HepG2 (cell line): ENCODE measurements at regions not wholly inside any gene's neighbourhood (a gene's known extent, or its start where the extent isn't known, plus 50 kb on each side); places are given as distances from the start of the nearest gene placed in this dataset.

ENCODE experiments used
- ATAC-seq: fragments of 200-7000 bp; cut with Tn5 transposase; 3 replicates; pipeline ENCODE4 v1.9.1; 2020; ENCODE audit warnings: mild to moderate bottlenecking, moderate library complexity
- BruUV-seq: library from RNA; stranded (reverse); fragments of 400-500 nt; replicated peaks from 2 replicates; lab custom pipeline; 2021; lab: Mats Ljungman, UMichigan
- CTCF ChIA-PET: fragments of 300-600 bp; formaldehyde crosslinking; extraction: SDS; loops from one replicate; lab custom pipeline; 2021; ENCODE audit warnings: low total read pairs, inconsistent platforms, low intra/inter-chr PET ratio; lab: Yijun Ruan, JAX
- POLR2A ChIA-PET: fragments of 350-600 bp; sonication (Branson Sonifier 250); formaldehyde crosslinking; loops from one replicate; lab custom pipeline; 2020; ENCODE audit warnings: antibody characterized with exemption, inconsistent platforms; lab: Yijun Ruan, JAX
- DNase-seq: peaks from one replicate; pipeline ENCODE4 v3.0.0-alpha.2; 2015; ENCODE audit warnings: low spot score
- FAIRE-seq: peaks from 3 replicates; lab custom pipeline; 2011; peaks lifted over from hg19 to GRCh38; lab: Jason Lieb, UNC
- H2AFZ ChIP-seq: one replicate; pipeline ENCODE4 v1.6.1; 2011; ENCODE audit warnings: low read length, inconsistent platforms
- H3K27ac ChIP-seq: fragments of 300-600 bp; 3 replicates; pipeline ENCODE4 v1.8.0; 2011; ENCODE audit warnings: mixed run types, mild to moderate bottlenecking, mixed read lengths, low read length, inconsistent platforms; ENCODE audit not compliant: insufficient read depth; ENCODE audit errors: extremely low read length
- H3K27me3 ChIP-seq, 2 experiments: fragments of 200-600 bp in 1 of 2; 2 replicates in 1 of 2; 3 replicates in 1 of 2; pipeline versions ENCODE4 v1.6.0 to v1.8.0; 2011; ENCODE audit warnings: low read length in 2 of 2, mild to moderate bottlenecking in 2 of 2, moderate library complexity in 2 of 2, inconsistent platforms in 1 of 2; ENCODE audit not compliant: insufficient read depth in 2 of 2, control insufficient read depth in 1 of 2
- H3K36me3 ChIP-seq, 2 experiments: fragments of 200-600 bp in 1 of 2; replicated peaks in 1 of 2; 2 replicates in 1 of 2; 3 replicates in 1 of 2; pipeline versions ENCODE4 v1.5.1 to v1.8.0; 2011; ENCODE audit warnings: low read length in 2 of 2, inconsistent platforms in 1 of 2; ENCODE audit not compliant: insufficient read depth in 2 of 2, control insufficient read depth in 1 of 2
- H3K4me1 ChIP-seq: 2 replicates; pipeline ENCODE4 v1.5.1; 2012; ENCODE audit warnings: low read length, inconsistent platforms; ENCODE audit not compliant: insufficient read depth
- H3K4me2 ChIP-seq: 2 replicates; pipeline ENCODE4 v1.6.0; 2011; ENCODE audit warnings: low read depth, low read length, inconsistent platforms
- H3K4me3 ChIP-seq, 3 experiments: fragments of 200-600 bp in 1 of 3; sonication (generic), shearing (Covaris generic) in 1 of 3; replicated peaks in 1 of 3; 2 replicates each; pipeline ENCODE4 v1.5.1; 2011 to 2016; ENCODE audit warnings: low read length in 3 of 3, inconsistent platforms in 2 of 3, low read depth in 2 of 3, mild to moderate bottlenecking in 2 of 3, control low read depth in 1 of 3, mixed read lengths in 1 of 3; ENCODE audit not compliant: insufficient read depth in 1 of 3
- H3K79me2 ChIP-seq: one replicate; pipeline ENCODE4 v1.6.1; 2011; ENCODE audit warnings: low read length, inconsistent platforms; ENCODE audit not compliant: insufficient read depth
- H3K9ac ChIP-seq: 2 replicates; pipeline ENCODE4 v1.6.0; 2011; ENCODE audit warnings: mild to moderate bottlenecking, low read depth, low read length, inconsistent platforms; ENCODE audit not compliant: insufficient read depth
- H3K9me3 ChIP-seq: 2 replicates; pipeline ENCODE4 v1.5.1; 2012; ENCODE audit warnings: mild to moderate bottlenecking, low read length
- H4K20me1 ChIP-seq: 2 replicates; pipeline ENCODE4 v1.6.0; 2011; ENCODE audit warnings: inconsistent platforms, mild to moderate bottlenecking, low read length, moderate library complexity; ENCODE audit not compliant: insufficient read depth
- FOXA3 ChIP-seq: IDR thresholded peaks from 2 replicates; pipeline ENCODE4 v1.6.1; 2016; ENCODE audit warnings: missing genetic modification reagents, missing compliant biosample characterization
- KMT2B ChIP-seq: IDR thresholded peaks from 2 replicates; pipeline ENCODE4 v1.6.1; 2016; ENCODE audit warnings: missing genetic modification reagents, missing compliant biosample characterization
- MAX ChIP-seq: IDR thresholded peaks from 2 replicates; pipeline ENCODE4 v1.6.1; 2012; ENCODE audit warnings: inconsistent platforms
- NPAS2 ChIP-seq: sonication (generic); formaldehyde crosslinking; IDR thresholded peaks from 2 replicates; pipeline ENCODE4 v1.8.0; 2022; ENCODE audit warnings: mild to moderate bottlenecking, missing genetic modification reagents, borderline replicate concordance
- RBM39 ChIP-seq: fragments of 200-400 bp; formaldehyde crosslinking; IDR thresholded peaks from one replicate; pipeline ENCODE4 v1.6.1; 2018; ENCODE audit warnings: antibody characterized with exemption, mild to moderate bottlenecking, low read depth, low read length; ENCODE audit not compliant: poor library complexity, severe bottlenecking
- TGIF2 ChIP-seq: IDR thresholded peaks from 2 replicates; pipeline ENCODE4 v1.6.1; 2016; ENCODE audit warnings: control low read depth, missing compliant biosample characterization
- ZNF737 ChIP-seq: sonication (generic); formaldehyde crosslinking; IDR thresholded peaks from 2 replicates; pipeline ENCODE4 v1.5.0; 2020; ENCODE audit warnings: missing genetic modification reagents, mild to moderate bottlenecking, borderline replicate concordance
- in situ Hi-C: cut with HindIII; loops from 2 replicates; pipeline ENCODE4 v1.10.0; 2017; ENCODE audit warnings: low pct_unique_long_range_greater_than_20kb; ENCODE audit not compliant: extremely low pct_ligation_motif_present
- intact Hi-C: fragments of 100-400 bp; cut with micrococcal nuclease; formaldehyde crosslinking; loops from one replicate; pipeline ENCODE4 v1.10.0; 2022; ENCODE audit not compliant: unreplicated experiment
- TF ChIP-seq, protein P1 (sequence below): sonication (generic); formaldehyde crosslinking; IDR thresholded peaks from 2 replicates; pipeline ENCODE4 v1.9.0; 2021; ENCODE audit warnings: missing genetic modification reagents, borderline replicate concordance
- TF ChIP-seq, protein P2 (sequence below): sonication (generic); formaldehyde crosslinking; IDR thresholded peaks from 2 replicates; pipeline ENCODE4 v1.4.0; 2020; ENCODE audit warnings: missing genetic modification reagents, low read depth, mild to moderate bottlenecking, borderline replicate concordance
- TF ChIP-seq, protein P3 (sequence below), 2 experiments: fragments of 450-650 bp in 1 of 2; sonication (generic) in 1 of 2; formaldehyde crosslinking in 1 of 2; IDR thresholded peaks; 2 replicates each; pipeline versions ENCODE4 v1.6.1 to v1.8.0; 2016 to 2022; ENCODE audit warnings: antibody characterized with exemption in 1 of 2, mild to moderate bottlenecking in 1 of 2, missing genetic modification reagents in 1 of 2

- FAIRE-seq (no peak), DNase-seq (no peak), ATAC-seq (no peak)
- Histone ChIP-seq H2AFZ (no peak overlapping the region), H3K4me1 (no peaks in the 10 kb centered on the region), H3K9ac (no peak overlapping the region), H3K27ac (no peak overlapping the region), H3K9me3 (no peaks in the 10 kb centered on the region), H3K27me3 (peaks cover 0 to 41% of the 10 kb centered on the region in 2 experiments; a peak in 4 of 5 replicates), H4K20me1 (no peaks in the 10 kb centered on the region), H3K79me2 (no peaks in the 10 kb centered on the region), H3K36me3 (no peaks in the 10 kb centered on the region), H3K4me3 (no peak overlapping the region), H3K4me2 (no peak overlapping the region)
- BruUV-seq, result no TSS peak
- TF ChIP-seq RBM39 (no peak), MAX (no peak), NPAS2 (CRISPR knock-in tag) (no peak), KMT2B (CRISPR knock-in tag) (no peak), FOXA3 (CRISPR knock-in tag) (no peak), TGIF2 (CRISPR knock-in tag) (no peak), ZNF737 (CRISPR knock-in tag) (no peak)
- TF ChIP-seq, protein P1, sequence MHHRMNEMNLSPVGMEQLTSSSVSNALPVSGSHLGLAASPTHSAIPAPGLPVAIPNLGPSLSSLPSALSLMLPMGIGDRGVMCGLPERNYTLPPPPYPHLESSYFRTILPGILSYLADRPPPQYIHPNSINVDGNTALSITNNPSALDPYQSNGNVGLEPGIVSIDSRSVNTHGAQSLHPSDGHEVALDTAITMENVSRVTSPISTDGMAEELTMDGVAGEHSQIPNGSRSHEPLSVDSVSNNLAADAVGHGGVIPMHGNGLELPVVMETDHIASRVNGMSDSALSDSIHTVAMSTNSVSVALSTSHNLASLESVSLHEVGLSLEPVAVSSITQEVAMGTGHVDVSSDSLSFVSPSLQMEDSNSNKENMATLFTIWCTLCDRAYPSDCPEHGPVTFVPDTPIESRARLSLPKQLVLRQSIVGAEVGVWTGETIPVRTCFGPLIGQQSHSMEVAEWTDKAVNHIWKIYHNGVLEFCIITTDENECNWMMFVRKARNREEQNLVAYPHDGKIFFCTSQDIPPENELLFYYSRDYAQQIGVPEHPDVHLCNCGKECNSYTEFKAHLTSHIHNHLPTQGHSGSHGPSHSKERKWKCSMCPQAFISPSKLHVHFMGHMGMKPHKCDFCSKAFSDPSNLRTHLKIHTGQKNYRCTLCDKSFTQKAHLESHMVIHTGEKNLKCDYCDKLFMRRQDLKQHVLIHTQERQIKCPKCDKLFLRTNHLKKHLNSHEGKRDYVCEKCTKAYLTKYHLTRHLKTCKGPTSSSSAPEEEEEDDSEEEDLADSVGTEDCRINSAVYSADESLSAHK, result no peak
- TF ChIP-seq, protein P2, sequence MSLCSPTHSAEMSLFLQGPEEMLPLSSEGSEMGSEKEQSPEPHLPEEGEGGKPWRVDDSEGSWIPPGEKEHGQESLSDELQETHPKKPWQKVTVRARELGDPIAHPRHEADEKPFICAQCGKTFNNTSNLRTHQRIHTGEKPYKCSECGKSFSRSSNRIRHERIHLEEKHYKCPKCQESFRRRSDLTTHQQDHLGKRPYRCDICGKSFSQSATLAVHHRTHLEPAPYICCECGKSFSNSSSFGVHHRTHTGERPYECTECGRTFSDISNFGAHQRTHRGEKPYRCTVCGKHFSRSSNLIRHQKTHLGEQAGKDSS (CRISPR knock-in tag), result no peak
- TF ChIP-seq, protein P3, sequence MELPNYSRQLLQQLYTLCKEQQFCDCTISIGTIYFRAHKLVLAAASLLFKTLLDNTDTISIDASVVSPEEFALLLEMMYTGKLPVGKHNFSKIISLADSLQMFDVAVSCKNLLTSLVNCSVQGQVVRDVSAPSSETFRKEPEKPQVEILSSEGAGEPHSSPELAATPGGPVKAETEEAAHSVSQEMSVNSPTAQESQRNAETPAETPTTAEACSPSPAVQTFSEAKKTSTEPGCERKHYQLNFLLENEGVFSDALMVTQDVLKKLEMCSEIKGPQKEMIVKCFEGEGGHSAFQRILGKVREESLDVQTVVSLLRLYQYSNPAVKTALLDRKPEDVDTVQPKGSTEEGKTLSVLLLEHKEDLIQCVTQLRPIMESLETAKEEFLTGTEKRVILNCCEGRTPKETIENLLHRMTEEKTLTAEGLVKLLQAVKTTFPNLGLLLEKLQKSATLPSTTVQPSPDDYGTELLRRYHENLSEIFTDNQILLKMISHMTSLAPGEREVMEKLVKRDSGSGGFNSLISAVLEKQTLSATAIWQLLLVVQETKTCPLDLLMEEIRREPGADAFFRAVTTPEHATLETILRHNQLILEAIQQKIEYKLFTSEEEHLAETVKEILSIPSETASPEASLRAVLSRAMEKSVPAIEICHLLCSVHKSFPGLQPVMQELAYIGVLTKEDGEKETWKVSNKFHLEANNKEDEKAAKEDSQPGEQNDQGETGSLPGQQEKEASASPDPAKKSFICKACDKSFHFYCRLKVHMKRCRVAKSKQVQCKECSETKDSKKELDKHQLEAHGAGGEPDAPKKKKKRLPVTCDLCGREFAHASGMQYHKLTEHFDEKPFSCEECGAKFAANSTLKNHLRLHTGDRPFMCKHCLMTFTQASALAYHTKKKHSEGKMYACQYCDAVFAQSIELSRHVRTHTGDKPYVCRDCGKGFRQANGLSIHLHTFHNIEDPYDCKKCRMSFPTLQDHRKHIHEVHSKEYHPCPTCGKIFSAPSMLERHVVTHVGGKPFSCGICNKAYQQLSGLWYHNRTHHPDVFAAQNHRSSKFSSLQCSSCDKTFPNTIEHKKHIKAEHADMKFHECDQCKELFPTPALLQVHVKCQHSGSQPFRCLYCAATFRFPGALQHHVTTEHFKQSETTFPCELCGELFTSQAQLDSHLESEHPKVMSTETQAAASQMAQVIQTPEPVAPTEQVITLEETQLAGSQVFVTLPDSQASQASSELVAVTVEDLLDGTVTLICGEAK (IDR thresholded peaks at IDR 0.05), result no peak
- TF ChIP-seq, protein P3 (CRISPR knock-in tag; IDR thresholded peaks at IDR 0.05), result no peak
- ChIA-PET POLR2A (no interaction called here), CTCF (no interaction called here)
- intact Hi-C loops (no loop called here), in situ Hi-C loops (no loop called here)
Measured at GRCh38 chr2:105554235-105554634, 155.4 kb upstream of the FHL2 start.
